ENCODE measurements at regions not wholly inside any gene's neighbourhood (a gene's known extent, or its start where the extent isn't known, plus 50 kb on each side); places are given as distances from the start of the nearest gene placed in this dataset.

- no peak overlapping the region for H3K4me2 ChIP-seq (ENCODE audit: low read length)
- H3K27me3 Mint-ChIP-seq (ENCODE audit: low read depth, unreplicated experiment) = peaks cover 9% of the 10 kb centered on the region
- H3K27ac ChIP-seq (ENCODE audit: low read depth, low read length) = no peak overlapping the region
- no peak overlapping the region for H2AFZ ChIP-seq (ENCODE audit: low read depth, low read length)
- H3K9ac ChIP-seq (ENCODE audit: low read length) = no peak overlapping the region
- H3K27me3 ChIP-seq (ENCODE audit: insufficient read depth, low read length) = no peaks in the 10 kb centered on the region
- H3K4me1 Mint-ChIP-seq (ENCODE audit: low read depth, unreplicated experiment) = peaks cover 4% of the 10 kb centered on the region
- no peaks in the 10 kb centered on the region for H3K79me2 ChIP-seq (ENCODE audit: insufficient read depth, low read length)
- H4K20me1 ChIP-seq (ENCODE audit: insufficient read depth, low read length) = no peaks in the 10 kb centered on the region
- no peak overlapping the region for H3K27ac Mint-ChIP-seq (ENCODE audit: unreplicated experiment)
- no peaks in the 10 kb centered on the region for H3K4me1 ChIP-seq (ENCODE audit: insufficient read depth, low read length)
- FAIRE-seq (no peak), DNase-seq (ENCODE audit: low read depth) (no peak)
- no peak overlapping the region for H3K4me3 ChIP-seq (ENCODE audit: insufficient read depth, low read depth, low read length)
- peaks cover 2% of the 10 kb centered on the region for H3K36me3 Mint-ChIP-seq (ENCODE audit: low read depth, unreplicated experiment)
- no peak overlapping the region for H3K4me3 Mint-ChIP-seq (ENCODE audit: unreplicated experiment)
- H3K36me3 ChIP-seq (ENCODE audit: insufficient read depth, low read length) = no peaks in the 10 kb centered on the region
- TF ChIP-seq CTCF (IDR thresholded peaks at IDR 0.05; ENCODE audit: insufficient read depth, low read depth, low read length) (no peak), EZH2 (IDR thresholded peaks at IDR 0.05; ENCODE audit: insufficient read depth, low read length) (no peak)
- peaks cover 2% of the 10 kb centered on the region for H3K9me3 Mint-ChIP-seq (ENCODE audit: unreplicated experiment)
- no peaks in the 10 kb centered on the region for H3K9me3 ChIP-seq (ENCODE audit: insufficient read depth, low read depth, low read length)
Measured at GRCh38 chr2:54374591-54375364, 81.3 kb upstream of the SPTBN1 start.

GRCh38 chr2:54377451-54377850 lies 78.7 kb upstream of the SPTBN1 start:
- FAIRE-seq = no peak
- H3K36me3 Mint-ChIP-seq (ENCODE audit: low read depth, unreplicated experiment) = peaks cover 2% of the 10 kb centered on the region
- H2AFZ ChIP-seq (ENCODE audit: low read depth, low read length) = no peak overlapping the region

More at GRCh38 chr2:54377451-54377850, 78.7 kb upstream of the SPTBN1 start:
- no peak overlapping the region for H3K4me2 ChIP-seq (ENCODE audit: low read length)
- H3K9me3 Mint-ChIP-seq (ENCODE audit: unreplicated experiment) = no peaks in the 10 kb centered on the region
- no peaks in the 10 kb centered on the region for H3K79me2 ChIP-seq (ENCODE audit: insufficient read depth, low read length)
- no peaks in the 10 kb centered on the region for H3K9me3 ChIP-seq (ENCODE audit: insufficient read depth, low read depth, low read length)
- no peaks in the 10 kb centered on the region for H3K4me1 ChIP-seq (ENCODE audit: insufficient read depth, low read length)
- no peak overlapping the region for H3K4me3 ChIP-seq (ENCODE audit: insufficient read depth, low read depth, low read length)
- H3K4me3 Mint-ChIP-seq (ENCODE audit: unreplicated experiment) = no peak overlapping the region
- no peak overlapping the region for H3K27ac ChIP-seq (ENCODE audit: low read depth, low read length)
- no peaks in the 10 kb centered on the region for H4K20me1 ChIP-seq (ENCODE audit: insufficient read depth, low read length)
- no peak overlapping the region for H3K27ac Mint-ChIP-seq (ENCODE audit: unreplicated experiment)
- no peak for DNase-seq (ENCODE audit: low read depth)
- H3K4me1 Mint-ChIP-seq (ENCODE audit: low read depth, unreplicated experiment) = no peaks in the 10 kb centered on the region
- H3K36me3 ChIP-seq (ENCODE audit: insufficient read depth, low read length) = no peaks in the 10 kb centered on the region
- no peak overlapping the region for H3K9ac ChIP-seq (ENCODE audit: low read length)
- H3K27me3 Mint-ChIP-seq (ENCODE audit: low read depth, unreplicated experiment) = peaks cover 7% of the 10 kb centered on the region
- TF ChIP-seq EZH2 (IDR thresholded peaks at IDR 0.05; ENCODE audit: insufficient read depth, low read length) (no peak), CTCF (IDR thresholded peaks at IDR 0.05; ENCODE audit: insufficient read depth, low read depth, low read length) (no peak)
- no peaks in the 10 kb centered on the region for H3K27me3 ChIP-seq (ENCODE audit: insufficient read depth, low read length)

All from astrocyte (in vitro differentiated cells and primary cell).